Fibroblast of villous mesenchyme (primary cell): ENCODE measurements at regions not wholly inside any gene's neighbourhood (a gene's known extent, or its start where the extent isn't known, plus 50 kb on each side); places are given as distances from the start of the nearest gene placed in this dataset.
A peak's percentile ranks its signal among the peaks of the same experiment; 100 is the strongest.

Experiments
- DNase-seq: peaks from one replicate; pipeline ENCODE4 v3.0.0-alpha.2; 2010; ENCODE audit warnings: low read depth
- H3K4me3 ChIP-seq: 2 replicates; pipeline ENCODE4 v1.5.1; 2011; ENCODE audit warnings: low read depth, mild to moderate bottlenecking, low read length
- TF ChIP-seq, protein P1 (sequence below): IDR thresholded peaks from 2 replicates; pipeline ENCODE4 v1.5.1; 2012; ENCODE audit warnings: low read depth, mild to moderate bottlenecking, low read length; ENCODE audit not compliant: insufficient read depth

- H3K4me3 ChIP-seq = no peak overlapping the region
- peak; percentile 55 for DNase-seq
- TF ChIP-seq, protein P1, sequence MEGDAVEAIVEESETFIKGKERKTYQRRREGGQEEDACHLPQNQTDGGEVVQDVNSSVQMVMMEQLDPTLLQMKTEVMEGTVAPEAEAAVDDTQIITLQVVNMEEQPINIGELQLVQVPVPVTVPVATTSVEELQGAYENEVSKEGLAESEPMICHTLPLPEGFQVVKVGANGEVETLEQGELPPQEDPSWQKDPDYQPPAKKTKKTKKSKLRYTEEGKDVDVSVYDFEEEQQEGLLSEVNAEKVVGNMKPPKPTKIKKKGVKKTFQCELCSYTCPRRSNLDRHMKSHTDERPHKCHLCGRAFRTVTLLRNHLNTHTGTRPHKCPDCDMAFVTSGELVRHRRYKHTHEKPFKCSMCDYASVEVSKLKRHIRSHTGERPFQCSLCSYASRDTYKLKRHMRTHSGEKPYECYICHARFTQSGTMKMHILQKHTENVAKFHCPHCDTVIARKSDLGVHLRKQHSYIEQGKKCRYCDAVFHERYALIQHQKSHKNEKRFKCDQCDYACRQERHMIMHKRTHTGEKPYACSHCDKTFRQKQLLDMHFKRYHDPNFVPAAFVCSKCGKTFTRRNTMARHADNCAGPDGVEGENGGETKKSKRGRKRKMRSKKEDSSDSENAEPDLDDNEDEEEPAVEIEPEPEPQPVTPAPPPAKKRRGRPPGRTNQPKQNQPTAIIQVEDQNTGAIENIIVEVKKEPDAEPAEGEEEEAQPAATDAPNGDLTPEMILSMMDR = no peak
Observed at GRCh38 chr13:97116754-97117153, 105.4 kb upstream of the MBNL2 start.

- no peak overlapping the region for H3K4me3 ChIP-seq
- TF ChIP-seq, protein P1 = no peak
- DNase-seq = no peak
Observed at GRCh38 chr13:97117388-97117910, 104.7 kb upstream of the MBNL2 start.

- TF ChIP-seq, protein P1 = no peak
- no peak overlapping the region for H3K4me3 ChIP-seq
- DNase-seq = no peak
Observed at GRCh38 chr13:97119943-97120342, 102.2 kb upstream of the MBNL2 start.

DNA sequence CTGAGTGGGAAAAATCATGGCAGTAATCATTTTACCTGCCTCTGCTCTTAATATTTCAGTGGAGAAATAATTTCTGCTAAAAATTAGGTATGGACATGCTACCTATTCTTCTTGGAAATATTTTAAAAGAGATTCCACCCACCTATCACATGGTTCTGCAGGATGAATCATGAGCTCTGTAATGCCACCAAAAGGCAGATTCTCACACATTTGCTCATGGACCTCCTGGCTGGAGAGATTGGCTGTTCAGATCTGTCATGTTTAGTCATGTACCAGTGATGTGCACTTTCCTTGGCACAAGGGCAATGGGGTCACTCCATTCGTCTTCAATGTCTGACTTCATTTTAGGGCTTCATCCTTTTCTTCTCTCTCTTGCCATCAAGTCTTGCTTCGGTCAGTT lies 101.8 kb upstream of the MBNL2 start:
- TF ChIP-seq, protein P1 = no peak
- DNase-seq = no peak

GRCh38 chr13:97120976-97121375 lies 101.2 kb upstream of the MBNL2 start:
- DNase-seq = no peak
- TF ChIP-seq, protein P1 = no peak
- H3K4me3 ChIP-seq = no peak overlapping the region

More for the DNA sequence above, 101.8 kb upstream of the MBNL2 start:
- no peak overlapping the region for H3K4me3 ChIP-seq

DNA sequence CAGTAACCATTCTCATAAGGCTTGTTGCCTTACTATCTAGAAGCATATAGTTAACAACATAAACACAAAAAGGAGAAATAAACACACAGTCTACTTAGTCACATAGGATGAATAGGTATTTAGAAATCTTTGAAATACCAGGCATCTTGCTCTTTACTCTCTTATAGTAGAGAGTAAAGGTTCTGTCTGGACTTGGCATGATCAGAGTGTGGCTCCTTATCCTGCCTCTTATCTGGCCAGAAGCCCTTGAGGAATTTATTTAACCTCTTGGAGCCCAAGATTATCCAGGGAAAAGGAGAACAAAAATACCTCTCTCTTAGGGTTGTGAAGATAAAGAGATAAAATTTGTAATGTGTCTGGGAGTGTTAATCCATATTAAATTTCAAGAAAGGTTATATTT lies 100.2 kb upstream of the MBNL2 start:
- peak; percentile 53 for DNase-seq
- no peak overlapping the region for H3K4me3 ChIP-seq
- TF ChIP-seq, protein P1 = no peak

DNA sequence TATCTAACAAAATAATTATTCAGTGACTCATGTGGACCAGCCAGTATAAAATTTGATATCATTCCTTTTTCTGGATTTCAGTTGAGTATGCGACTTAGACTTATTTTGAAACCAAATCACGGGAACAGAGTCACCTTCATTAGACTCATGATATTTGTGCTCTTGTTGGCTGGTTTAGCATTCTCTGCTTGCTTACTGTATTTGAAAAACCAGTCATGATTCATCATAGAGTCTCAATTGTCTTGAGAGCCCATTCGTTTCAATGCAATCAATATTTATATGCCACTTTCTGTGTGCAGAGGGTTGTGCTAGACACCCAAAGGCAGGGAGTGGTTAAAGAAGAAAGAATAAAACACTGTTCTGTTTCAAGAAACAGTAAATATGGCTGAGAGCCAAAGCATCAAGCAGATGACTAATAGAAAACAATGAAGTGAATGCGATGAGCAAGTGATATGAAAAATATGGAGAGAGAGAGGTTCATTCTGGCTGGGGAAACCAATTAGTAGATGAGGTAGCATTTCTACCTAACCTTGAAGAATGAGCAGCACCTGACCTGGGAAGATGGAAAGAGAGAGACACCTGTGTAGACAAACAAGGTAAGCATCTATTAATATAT lies 99.6 kb upstream of the MBNL2 start:
- TF ChIP-seq, protein P1 = no peak
- peak; percentile 68 for DNase-seq
- H3K4me3 ChIP-seq = no peak overlapping the region
